ENCODE measurements at regions not wholly inside any gene's neighbourhood (a gene's known extent, or its start where the extent isn't known, plus 50 kb on each side); places are given as distances from the start of the nearest gene placed in this dataset.

GRCh38 chr6:97459986-97460385 lies 177.0 kb upstream of the MMS22L start:
- no peak overlapping the region for H3K4me2 ChIP-seq (ENCODE audit: low read length)
- ATAC-seq = no peak
- CTCF ChIA-PET = no interaction called here
- H3K4me1 ChIP-seq (ENCODE audit: control insufficient read depth in 1 of 2, insufficient read depth in 2 of 2, low read length in 2 of 2) = no peaks in the 10 kb centered on the region
- H3K27me3 ChIP-seq (ENCODE audit: insufficient read depth, low read length) = peaks cover 49% of the 10 kb centered on the region
- H3K4me3 ChIP-seq (replicated peaks in 1 of 2; ENCODE audit: low read depth in 1 of 2, low read length in 2 of 2) = no peak overlapping the region
- H3K36me3 ChIP-seq (ENCODE audit: control insufficient read depth in 1 of 2, insufficient read depth in 2 of 2, low read length in 2 of 2) = no peaks in the 10 kb centered on the region
- BruUV-seq (replicated peaks) = no TSS peak
- DNase-seq (ENCODE audit: low read depth, low spot score) = no peak
- H3K9me2 ChIP-seq (ENCODE audit: insufficient read depth) = no peaks in the 10 kb centered on the region
- H3K9me3 ChIP-seq (ENCODE audit: control insufficient read depth in 1 of 2, insufficient read depth in 1 of 2, low read depth in 1 of 2, low read length in 2 of 2) = no peaks in the 10 kb centered on the region
- H4K20me1 ChIP-seq (ENCODE audit: insufficient read depth) = no peaks in the 10 kb centered on the region
- no peak overlapping the region for H2AFZ ChIP-seq (ENCODE audit: low read depth, low read length, poor library complexity, severe bottlenecking)
- no peak overlapping the region for H3K27ac ChIP-seq (ENCODE audit: low read depth, low read length)
- no peaks in the 10 kb centered on the region for H3K79me2 ChIP-seq (ENCODE audit: insufficient read depth, low read length)
- POLR2A ChIA-PET = no interaction called here
- no peak overlapping the region for H3K9ac ChIP-seq (ENCODE audit: low read length)
- intact Hi-C loops (cut with micrococcal nuclease) = no loop called here
- RAD21 ChIA-PET (ENCODE audit: low non-redundant PET in 1 of 2, low total read pairs in 2 of 2, uncharacterized antibody in 2 of 2, unreplicated experiment in 2 of 2) = no interaction called here
- TF ChIP-seq, protein P1, sequence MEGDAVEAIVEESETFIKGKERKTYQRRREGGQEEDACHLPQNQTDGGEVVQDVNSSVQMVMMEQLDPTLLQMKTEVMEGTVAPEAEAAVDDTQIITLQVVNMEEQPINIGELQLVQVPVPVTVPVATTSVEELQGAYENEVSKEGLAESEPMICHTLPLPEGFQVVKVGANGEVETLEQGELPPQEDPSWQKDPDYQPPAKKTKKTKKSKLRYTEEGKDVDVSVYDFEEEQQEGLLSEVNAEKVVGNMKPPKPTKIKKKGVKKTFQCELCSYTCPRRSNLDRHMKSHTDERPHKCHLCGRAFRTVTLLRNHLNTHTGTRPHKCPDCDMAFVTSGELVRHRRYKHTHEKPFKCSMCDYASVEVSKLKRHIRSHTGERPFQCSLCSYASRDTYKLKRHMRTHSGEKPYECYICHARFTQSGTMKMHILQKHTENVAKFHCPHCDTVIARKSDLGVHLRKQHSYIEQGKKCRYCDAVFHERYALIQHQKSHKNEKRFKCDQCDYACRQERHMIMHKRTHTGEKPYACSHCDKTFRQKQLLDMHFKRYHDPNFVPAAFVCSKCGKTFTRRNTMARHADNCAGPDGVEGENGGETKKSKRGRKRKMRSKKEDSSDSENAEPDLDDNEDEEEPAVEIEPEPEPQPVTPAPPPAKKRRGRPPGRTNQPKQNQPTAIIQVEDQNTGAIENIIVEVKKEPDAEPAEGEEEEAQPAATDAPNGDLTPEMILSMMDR (IDR thresholded peaks at IDR 0.05 in 2 of 3, conservative IDR thresholded peaks at IDR 0.05 in 1 of 3; ENCODE audit: borderline replicate concordance in 1 of 3, insufficient read depth in 1 of 3, low read depth in 2 of 3, low read length in 2 of 3) = no peak
- TF ChIP-seq TCF7L2 (IDR thresholded peaks at IDR 0.05; ENCODE audit: borderline replicate concordance, extremely low read depth, insufficient read depth, insufficient read length) (no peak), SIN3A (IDR thresholded peaks at IDR 0.05; ENCODE audit: low read depth) (no peak), ZNF274 (IDR thresholded peaks at IDR 0.05; ENCODE audit: low read depth, low read length) (no peak), CEBPB (IDR thresholded peaks at IDR 0.05; ENCODE audit: low read depth) (no peak), ATF3 (IDR thresholded peaks at IDR 0.05) (no peak), JUND (IDR thresholded peaks at IDR 0.05) (no peak), CBX3 (IDR thresholded peaks at IDR 0.05; ENCODE audit: low read depth) (no peak), ELF1 (IDR thresholded peaks at IDR 0.05; ENCODE audit: borderline replicate concordance, low read depth) (no peak), POLR2A (IDR thresholded peaks at IDR 0.05; ENCODE audit: borderline replicate concordance, extremely low read depth, insufficient read depth, insufficient read length) (no peak), ZFX (IDR thresholded peaks at IDR 0.05) (no peak), YY1 (IDR thresholded peaks at IDR 0.05; ENCODE audit: extremely low read depth, insufficient replicate concordance, low read depth, low read length) (no peak), RAD21 (IDR thresholded peaks at IDR 0.05; ENCODE audit: low read depth) (no peak), EZH2phosphoT487 (IDR thresholded peaks at IDR 0.05; ENCODE audit: borderline replicate concordance) (no peak)
- TF ChIP-seq, protein P2, sequence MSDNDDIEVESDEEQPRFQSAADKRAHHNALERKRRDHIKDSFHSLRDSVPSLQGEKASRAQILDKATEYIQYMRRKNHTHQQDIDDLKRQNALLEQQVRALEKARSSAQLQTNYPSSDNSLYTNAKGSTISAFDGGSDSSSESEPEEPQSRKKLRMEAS (IDR thresholded peaks at IDR 0.05) = no peak
- TF ChIP-seq, protein P3, sequence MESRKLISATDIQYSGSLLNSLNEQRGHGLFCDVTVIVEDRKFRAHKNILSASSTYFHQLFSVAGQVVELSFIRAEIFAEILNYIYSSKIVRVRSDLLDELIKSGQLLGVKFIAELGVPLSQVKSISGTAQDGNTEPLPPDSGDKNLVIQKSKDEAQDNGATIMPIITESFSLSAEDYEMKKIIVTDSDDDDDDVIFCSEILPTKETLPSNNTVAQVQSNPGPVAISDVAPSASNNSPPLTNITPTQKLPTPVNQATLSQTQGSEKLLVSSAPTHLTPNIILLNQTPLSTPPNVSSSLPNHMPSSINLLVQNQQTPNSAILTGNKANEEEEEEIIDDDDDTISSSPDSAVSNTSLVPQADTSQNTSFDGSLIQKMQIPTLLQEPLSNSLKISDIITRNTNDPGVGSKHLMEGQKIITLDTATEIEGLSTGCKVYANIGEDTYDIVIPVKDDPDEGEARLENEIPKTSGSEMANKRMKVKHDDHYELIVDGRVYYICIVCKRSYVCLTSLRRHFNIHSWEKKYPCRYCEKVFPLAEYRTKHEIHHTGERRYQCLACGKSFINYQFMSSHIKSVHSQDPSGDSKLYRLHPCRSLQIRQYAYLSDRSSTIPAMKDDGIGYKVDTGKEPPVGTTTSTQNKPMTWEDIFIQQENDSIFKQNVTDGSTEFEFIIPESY (IDR thresholded peaks at IDR 0.05; ENCODE audit: extremely low read depth, insufficient replicate concordance, low read length) = no peak

All from HCT116 (cell line).